ENCODE measurements at regions not wholly inside any gene's neighbourhood (a gene's known extent, or its start where the extent isn't known, plus 50 kb on each side); places are given as distances from the start of the nearest gene placed in this dataset.
A peak's percentile ranks its signal among the peaks of the same experiment; 100 is the strongest.
"Not testable (repeated sequence)": the region's sequence is repeated elsewhere in the genome, so short reads cannot be mapped to it uniquely, and the experiment has no call there.

- no peak for DNase-seq (ENCODE audit: low read depth in 2 of 2)
Observed at GRCh38 chr4:149985981-149986380, 92.3 kb upstream of the DCLK2 start.

GRCh38 chr4:149986917-149987316 lies 91.3 kb upstream of the DCLK2 start:
- no peak for DNase-seq (ENCODE audit: low read depth in 2 of 2)

GRCh38 chr4:149987330-149988086 lies 90.7 kb upstream of the DCLK2 start:
- DNase-seq (ENCODE audit: low read depth in 2 of 2), result peak; percentile 58 to 67

GRCh38 chr4:149988087-149988410 lies 90.2 kb upstream of the DCLK2 start:
- DNase-seq (ENCODE audit: low read depth in 2 of 2), result no peak

GRCh38 chr4:149993030-149993429 lies 85.2 kb upstream of the DCLK2 start:
- DNase-seq (ENCODE audit: low read depth in 2 of 2), result no peak

GRCh38 chr4:149995134-149995756 lies 83.0 kb upstream of the DCLK2 start:
- DNase-seq (ENCODE audit: low read depth in 2 of 2), result no peak

GRCh38 chr4:149997881-149998421 lies 80.3 kb upstream of the DCLK2 start:
- peak; percentile 24 to 37 for DNase-seq (ENCODE audit: low read depth in 2 of 2)

GRCh38 chr4:149999485-150000074 lies 78.7 kb upstream of the DCLK2 start:
- DNase-seq (ENCODE audit: low read depth in 2 of 2), result peak; percentile 83 to 86

GRCh38 chr4:150001815-150002214 lies 76.4 kb upstream of the DCLK2 start:
- peak in 1 of 2 donors; percentile 11 for DNase-seq (ENCODE audit: low read depth in 2 of 2)

GRCh38 chr4:150002561-150002960 lies 75.7 kb upstream of the DCLK2 start:
- no peak for DNase-seq (ENCODE audit: low read depth in 2 of 2)

- DNase-seq (ENCODE audit: low read depth in 2 of 2), result peak in 1 of 2 donors; percentile 49
Observed at GRCh38 chr4:150004481-150004880, 73.8 kb upstream of the DCLK2 start.

- no peak for DNase-seq (ENCODE audit: low read depth in 2 of 2)
Observed at GRCh38 chr4:150005537-150005936, 72.7 kb upstream of the DCLK2 start.

- no peak for DNase-seq (ENCODE audit: low read depth in 2 of 2)
Observed at GRCh38 chr4:150006197-150006596, 72.0 kb upstream of the DCLK2 start.

- no peak for DNase-seq (ENCODE audit: low read depth in 2 of 2)
Observed at GRCh38 chr4:150007512-150007911, 70.7 kb upstream of the DCLK2 start.

- DNase-seq (ENCODE audit: low read depth in 2 of 2), result peak in 1 of 2 donors; percentile 30
Observed at GRCh38 chr4:150008546-150008945, 69.7 kb upstream of the DCLK2 start.

GRCh38 chr4:150009533-150009932 lies 68.7 kb upstream of the DCLK2 start:
- no peak for DNase-seq (ENCODE audit: low read depth in 2 of 2)

GRCh38 chr4:150010525-150011126 lies 67.6 kb upstream of the DCLK2 start:
- peak; percentile 72 to 80 for DNase-seq (ENCODE audit: low read depth in 2 of 2)

GRCh38 chr4:150012851-150013360 lies 65.3 kb upstream of the DCLK2 start:
- DNase-seq (ENCODE audit: low read depth in 2 of 2), result no peak

- not testable (repeated sequence) for DNase-seq (ENCODE audit: low read depth in 2 of 2)
Observed at GRCh38 chr4:150015910-150016309, 62.3 kb upstream of the DCLK2 start.

- not testable (repeated sequence) for DNase-seq (ENCODE audit: low read depth in 2 of 2)
Observed at GRCh38 chr4:150016621-150017020, 61.6 kb upstream of the DCLK2 start.

- DNase-seq (ENCODE audit: low read depth in 2 of 2), result no peak
Observed at GRCh38 chr4:150018257-150018656, 60.0 kb upstream of the DCLK2 start.

- DNase-seq (ENCODE audit: low read depth in 2 of 2), result no peak
Observed at GRCh38 chr4:150021483-150021882, 56.8 kb upstream of the DCLK2 start.
